Activated naive CD8-positive, alpha-beta T cell treated with anti-CD3 and anti-CD28 coated beads for 36 hours (primary cell): ENCODE measurements at regions not wholly inside any gene's neighbourhood (a gene's known extent, or its start where the extent isn't known, plus 50 kb on each side); places are given as distances from the start of the nearest gene placed in this dataset.

ENCODE experiments used
- DNase-seq: peaks from one replicate; pipeline ENCODE4 v3.0.0; 2021
- H3K27ac Mint-ChIP-seq: one replicate; pipeline ENCODE4 v1.8.0; 2022; ENCODE audit warnings: mild to moderate bottlenecking, moderate library complexity, mixed read lengths
- H3K27me3 Mint-ChIP-seq: one replicate; pipeline ENCODE4 v1.8.0; 2022; ENCODE audit warnings: mild to moderate bottlenecking, mixed read lengths
- H3K36me3 Mint-ChIP-seq: one replicate; pipeline ENCODE4 v1.8.0; 2021; ENCODE audit warnings: mild to moderate bottlenecking, mixed read lengths
- H3K4me1 Mint-ChIP-seq: one replicate; pipeline ENCODE4 v1.8.0; 2021; ENCODE audit warnings: mixed read lengths
- H3K4me3 Mint-ChIP-seq: one replicate; pipeline ENCODE4 v1.8.0; 2022; ENCODE audit warnings: mild to moderate bottlenecking, moderate library complexity, mixed read lengths
- H3K9me3 Mint-ChIP-seq: one replicate; pipeline ENCODE4 v1.8.0; 2022; ENCODE audit warnings: mixed read lengths

- Mint-ChIP-seq H3K4me3 (no peak overlapping the region), H3K36me3 (no peaks in the 10 kb centered on the region), H3K9me3 (peaks cover 9% of the 10 kb centered on the region), H3K27ac (no peak overlapping the region), H3K4me1 (no peaks in the 10 kb centered on the region), H3K27me3 (no peaks in the 10 kb centered on the region)
- DNase-seq = no peak
These were observed 757.1 kb upstream of the PIK3C3 start for GRCh38 chr18:41197967-41198366.

- H3K27ac Mint-ChIP-seq = no peak overlapping the region
- H3K4me1 Mint-ChIP-seq = no peaks in the 10 kb centered on the region
- H3K9me3 Mint-ChIP-seq = peaks cover 3% of the 10 kb centered on the region
- H3K36me3 Mint-ChIP-seq = no peaks in the 10 kb centered on the region
- no peak overlapping the region for H3K4me3 Mint-ChIP-seq
- H3K27me3 Mint-ChIP-seq = no peaks in the 10 kb centered on the region
- DNase-seq = no peak
These were observed 784.7 kb upstream of the PIK3C3 start for GRCh38 chr18:41170346-41170745.

- no peaks in the 10 kb centered on the region for H3K4me1 Mint-ChIP-seq
- DNase-seq = no peak
- H3K9me3 Mint-ChIP-seq = no peaks in the 10 kb centered on the region
- H3K4me3 Mint-ChIP-seq = no peak overlapping the region
- H3K36me3 Mint-ChIP-seq = no peaks in the 10 kb centered on the region
- no peak overlapping the region for H3K27ac Mint-ChIP-seq
- H3K27me3 Mint-ChIP-seq = no peaks in the 10 kb centered on the region
These were observed 789.4 kb upstream of the PIK3C3 start for GRCh38 chr18:41165625-41166024.

- no peak for DNase-seq
- H3K4me1 Mint-ChIP-seq = no peaks in the 10 kb centered on the region
- no peaks in the 10 kb centered on the region for H3K27me3 Mint-ChIP-seq
- H3K36me3 Mint-ChIP-seq = no peaks in the 10 kb centered on the region
- no peak overlapping the region for H3K4me3 Mint-ChIP-seq
- H3K27ac Mint-ChIP-seq = no peak overlapping the region
- H3K9me3 Mint-ChIP-seq = no peaks in the 10 kb centered on the region
These were observed 792.3 kb upstream of the PIK3C3 start for GRCh38 chr18:41162781-41163180.

- DNase-seq = no peak
- no peaks in the 10 kb centered on the region for H3K36me3 Mint-ChIP-seq
These were observed 792.8 kb upstream of the PIK3C3 start for GRCh38 chr18:41162191-41162590.

GRCh38 chr18:41155910-41156851, 798.9 kb upstream of the PIK3C3 start:
- Mint-ChIP-seq H3K36me3 (no peaks in the 10 kb centered on the region), H3K27me3 (no peaks in the 10 kb centered on the region), H3K9me3 (peaks cover 3% of the 10 kb centered on the region), H3K4me3 (no peak overlapping the region), H3K4me1 (no peaks in the 10 kb centered on the region), H3K27ac (no peak overlapping the region)
- DNase-seq = no peak

More at GRCh38 chr18:41162191-41162590, 792.8 kb upstream of the PIK3C3 start:
- Mint-ChIP-seq H3K4me1 (no peaks in the 10 kb centered on the region), H3K9me3 (no peaks in the 10 kb centered on the region), H3K27ac (no peak overlapping the region), H3K4me3 (no peak overlapping the region), H3K27me3 (no peaks in the 10 kb centered on the region)

- H3K36me3 Mint-ChIP-seq = no peaks in the 10 kb centered on the region
- H3K4me3 Mint-ChIP-seq = no peak overlapping the region
- peaks cover 3% of the 10 kb centered on the region for H3K9me3 Mint-ChIP-seq
- no peaks in the 10 kb centered on the region for H3K4me1 Mint-ChIP-seq
- no peak overlapping the region for H3K27ac Mint-ChIP-seq
- H3K27me3 Mint-ChIP-seq = no peaks in the 10 kb centered on the region
- DNase-seq = no peak
These were observed 800.0 kb upstream of the PIK3C3 start for GRCh38 chr18:41155025-41155424.

GRCh38 chr18:41153871-41154270, 801.2 kb upstream of the PIK3C3 start:
- no peak for DNase-seq
- Mint-ChIP-seq H3K27me3 (no peaks in the 10 kb centered on the region), H3K27ac (no peak overlapping the region), H3K4me3 (no peak overlapping the region), H3K9me3 (peaks cover 3% of the 10 kb centered on the region), H3K4me1 (no peaks in the 10 kb centered on the region), H3K36me3 (no peaks in the 10 kb centered on the region)

GRCh38 chr18:41150316-41150715, 804.7 kb upstream of the PIK3C3 start:
- no peak for DNase-seq
- Mint-ChIP-seq H3K4me1 (no peaks in the 10 kb centered on the region), H3K4me3 (no peak overlapping the region), H3K27me3 (no peaks in the 10 kb centered on the region), H3K36me3 (no peaks in the 10 kb centered on the region), H3K9me3 (no peaks in the 10 kb centered on the region), H3K27ac (no peak overlapping the region)

- no peaks in the 10 kb centered on the region for H3K4me1 Mint-ChIP-seq
These were observed 808.7 kb upstream of the PIK3C3 start for GRCh38 chr18:41146301-41146700.

GRCh38 chr18:41145516-41145915, 809.5 kb upstream of the PIK3C3 start:
- no peaks in the 10 kb centered on the region for H3K4me1 Mint-ChIP-seq
- no peak overlapping the region for H3K27ac Mint-ChIP-seq
- peaks cover 4% of the 10 kb centered on the region for H3K9me3 Mint-ChIP-seq
- H3K27me3 Mint-ChIP-seq = no peaks in the 10 kb centered on the region
- DNase-seq = no peak
- H3K4me3 Mint-ChIP-seq = no peak overlapping the region
- H3K36me3 Mint-ChIP-seq = no peaks in the 10 kb centered on the region

More at GRCh38 chr18:41146301-41146700, 808.7 kb upstream of the PIK3C3 start:
- Mint-ChIP-seq H3K4me3 (no peak overlapping the region), H3K9me3 (peaks cover 4% of the 10 kb centered on the region), H3K36me3 (no peaks in the 10 kb centered on the region), H3K27me3 (no peaks in the 10 kb centered on the region), H3K27ac (no peak overlapping the region)
- no peak for DNase-seq

- H3K4me3 Mint-ChIP-seq = no peak overlapping the region
- no peaks in the 10 kb centered on the region for H3K27me3 Mint-ChIP-seq
- no peaks in the 10 kb centered on the region for H3K36me3 Mint-ChIP-seq
- H3K9me3 Mint-ChIP-seq = peaks cover 4% of the 10 kb centered on the region
- no peak overlapping the region for H3K27ac Mint-ChIP-seq
- no peak for DNase-seq
- H3K4me1 Mint-ChIP-seq = no peaks in the 10 kb centered on the region
These were observed 810.6 kb upstream of the PIK3C3 start for GRCh38 chr18:41144441-41144840.

GRCh38 chr18:41140506-41140905, 814.5 kb upstream of the PIK3C3 start:
- Mint-ChIP-seq H3K27ac (no peak overlapping the region), H3K9me3 (peaks cover 8% of the 10 kb centered on the region)
- no peak for DNase-seq

GRCh38 chr18:41135146-41135545, 819.9 kb upstream of the PIK3C3 start:
- no peaks in the 10 kb centered on the region for H3K36me3 Mint-ChIP-seq
- H3K27me3 Mint-ChIP-seq = no peaks in the 10 kb centered on the region
- no peak overlapping the region for H3K27ac Mint-ChIP-seq
- no peak overlapping the region for H3K4me3 Mint-ChIP-seq
- H3K9me3 Mint-ChIP-seq = peaks cover 8% of the 10 kb centered on the region
- H3K4me1 Mint-ChIP-seq = no peaks in the 10 kb centered on the region
- DNase-seq = no peak

More at GRCh38 chr18:41140506-41140905, 814.5 kb upstream of the PIK3C3 start:
- H3K36me3 Mint-ChIP-seq = no peaks in the 10 kb centered on the region
- no peaks in the 10 kb centered on the region for H3K4me1 Mint-ChIP-seq
- no peaks in the 10 kb centered on the region for H3K27me3 Mint-ChIP-seq
- H3K4me3 Mint-ChIP-seq = no peak overlapping the region

GRCh38 chr18:41134426-41134825, 820.6 kb upstream of the PIK3C3 start:
- no peak overlapping the region for H3K4me3 Mint-ChIP-seq
- no peak for DNase-seq
- no peaks in the 10 kb centered on the region for H3K27me3 Mint-ChIP-seq
- H3K4me1 Mint-ChIP-seq = no peaks in the 10 kb centered on the region
- H3K9me3 Mint-ChIP-seq = peaks cover 8% of the 10 kb centered on the region
- no peak overlapping the region for H3K27ac Mint-ChIP-seq
- no peaks in the 10 kb centered on the region for H3K36me3 Mint-ChIP-seq

- Mint-ChIP-seq H3K9me3 (peaks cover 8% of the 10 kb centered on the region), H3K36me3 (no peaks in the 10 kb centered on the region), H3K4me1 (no peaks in the 10 kb centered on the region), H3K27me3 (no peaks in the 10 kb centered on the region), H3K27ac (no peak overlapping the region), H3K4me3 (no peak overlapping the region)
- no peak for DNase-seq
These were observed 824.0 kb upstream of the PIK3C3 start for GRCh38 chr18:41131050-41131449.
